ENCODE measurements at regions not wholly inside any gene's neighbourhood (a gene's known extent, or its start where the extent isn't known, plus 50 kb on each side); places are given as distances from the start of the nearest gene placed in this dataset.
"Not testable (repeated sequence)": the region's sequence is repeated elsewhere in the genome, so short reads cannot be mapped to it uniquely, and the experiment has no call there.

DNA sequence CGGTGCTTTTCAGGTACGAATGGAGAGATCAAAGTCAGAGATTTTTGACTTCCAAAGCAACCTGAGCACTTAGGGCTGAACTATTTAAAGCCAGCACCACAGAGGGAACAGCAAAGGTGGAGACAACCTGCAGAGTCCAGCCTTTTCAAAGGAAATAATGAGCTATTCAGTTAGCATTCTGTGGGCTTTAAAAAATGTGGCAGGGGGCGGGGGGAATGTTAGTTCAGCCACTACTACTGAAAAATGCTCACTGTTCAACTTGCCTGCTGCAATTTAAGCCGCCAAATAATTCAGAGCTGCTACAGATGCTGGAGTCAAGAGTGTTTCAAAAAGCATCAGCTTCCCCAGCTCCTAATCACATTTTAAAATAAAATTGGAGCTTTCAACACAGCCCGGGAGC, 473.3 kb upstream of the PLXNA2 start:
- no peak for DNase-seq (ENCODE audit: low read depth)

- DNase-seq (ENCODE audit: low read depth) = no peak
Observed at GRCh38 chr1:208722592-208722991, 478.4 kb upstream of the PLXNA2 start.

DNA sequence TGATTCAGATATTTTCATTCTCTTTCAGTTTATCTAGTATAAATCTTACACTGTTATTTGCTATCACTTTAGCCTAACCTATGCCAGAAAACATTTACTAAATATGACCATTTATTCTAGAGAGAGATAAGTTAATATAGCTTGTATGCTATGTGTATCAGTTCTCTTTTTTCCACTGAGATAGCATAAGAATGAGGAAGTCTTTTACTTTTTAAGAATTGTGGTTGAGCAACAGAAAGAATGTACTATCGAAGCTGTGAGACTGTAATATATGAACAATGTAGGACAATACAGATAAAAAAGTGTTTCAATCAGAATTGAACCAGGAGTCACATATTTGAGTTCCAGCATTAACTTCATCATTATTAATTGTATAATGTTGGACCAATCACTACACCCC, 479.9 kb upstream of the PLXNA2 start:
- DNase-seq (ENCODE audit: low read depth) = no peak

- no peak for DNase-seq (ENCODE audit: low read depth)
Observed at GRCh38 chr1:208728815-208729214, 484.6 kb upstream of the PLXNA2 start.

GRCh38 chr1:208731981-208732821, 488.0 kb upstream of the PLXNA2 start:
- DNase-seq (ENCODE audit: low read depth) = no peak

- DNase-seq (ENCODE audit: low read depth) = no peak
Observed at GRCh38 chr1:208737161-208737560, 493.0 kb upstream of the PLXNA2 start.

- no peak for DNase-seq (ENCODE audit: low read depth)
Observed at GRCh38 chr1:208737922-208738321, 493.7 kb upstream of the PLXNA2 start.

DNA sequence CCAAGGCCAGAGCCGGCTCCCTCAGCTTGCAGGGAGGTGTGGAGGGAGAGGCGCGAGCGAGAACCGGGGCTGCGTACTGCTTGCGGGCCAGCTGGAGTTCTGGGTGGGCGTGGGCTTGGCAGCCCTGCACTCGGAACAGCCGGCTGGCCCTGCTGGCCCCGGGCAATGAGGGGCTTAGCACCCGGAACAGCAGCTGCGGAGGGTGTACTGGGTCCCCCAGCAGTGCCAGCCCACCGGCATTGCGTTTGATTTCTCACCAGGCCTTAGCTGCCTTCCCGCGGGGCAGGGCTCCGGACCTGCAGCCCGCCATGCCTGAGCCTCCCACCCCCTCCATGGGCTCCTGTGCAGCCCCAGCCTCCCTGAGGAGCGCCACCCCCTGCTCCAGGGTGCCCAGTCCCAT, 495.5 kb upstream of the PLXNA2 start:
- DNase-seq (ENCODE audit: low read depth) = not testable (repeated sequence)

- DNase-seq (ENCODE audit: low read depth) = no peak
Observed at GRCh38 chr1:208741296-208741695, 497.1 kb upstream of the PLXNA2 start.

DNA sequence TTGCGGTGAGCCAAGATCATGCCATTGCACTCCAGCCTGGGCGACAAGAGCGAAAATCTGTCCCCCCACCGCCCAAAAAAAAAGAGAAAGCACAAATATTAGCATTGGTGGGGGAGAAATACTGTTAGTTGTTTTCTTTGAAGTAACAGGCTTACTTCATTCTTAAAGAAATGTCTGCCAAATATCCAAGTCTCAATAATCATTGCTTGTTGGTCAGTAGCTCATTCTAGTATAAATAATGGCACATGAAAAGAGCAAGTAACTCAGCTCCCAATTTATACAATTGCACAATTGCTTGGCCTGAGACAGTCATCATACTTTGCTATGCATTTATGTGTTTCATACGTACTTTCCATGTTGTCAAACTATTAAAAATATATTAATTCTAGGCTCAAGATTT, 499.2 kb upstream of the PLXNA2 start:
- no peak for DNase-seq (ENCODE audit: low read depth)

- no peak for DNase-seq (ENCODE audit: low read depth)
Observed at GRCh38 chr1:208747979-208748378, 503.8 kb upstream of the PLXNA2 start.

GRCh38 chr1:208748387-208749165, 504.4 kb upstream of the PLXNA2 start:
- no peak for DNase-seq (ENCODE audit: low read depth)

DNA sequence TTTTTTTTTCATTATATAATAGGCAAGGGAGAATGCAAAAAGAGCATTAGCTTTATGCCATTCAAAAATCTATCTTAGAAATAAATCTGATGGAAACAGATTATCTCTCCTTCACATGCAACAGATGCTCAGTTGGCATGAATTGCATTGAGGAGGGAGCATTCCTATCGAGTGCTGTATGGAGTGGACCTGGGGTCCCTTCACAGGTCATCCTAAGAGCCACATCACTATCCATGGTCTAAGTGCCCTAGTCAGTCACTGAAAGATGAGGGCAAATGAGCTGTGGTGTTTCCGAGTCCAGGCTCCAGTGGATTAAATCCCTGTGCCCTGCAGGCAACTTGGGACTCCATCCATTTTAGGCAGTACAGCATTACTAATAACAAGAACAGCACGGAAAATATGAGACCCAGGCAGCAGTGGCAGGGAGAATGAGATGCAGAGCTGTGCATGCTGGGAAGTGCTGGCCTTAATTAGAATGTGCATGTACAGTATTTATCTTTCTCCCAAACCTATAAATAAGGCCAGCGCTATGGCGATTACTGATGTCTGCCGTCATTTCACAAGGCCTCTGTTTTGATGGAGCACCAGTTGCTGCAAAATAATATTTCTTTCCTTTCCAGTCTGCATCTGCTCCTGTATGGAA, 512.3 kb upstream of the PLXNA2 start:
- DNase-seq (ENCODE audit: low read depth) = no peak

DNA sequence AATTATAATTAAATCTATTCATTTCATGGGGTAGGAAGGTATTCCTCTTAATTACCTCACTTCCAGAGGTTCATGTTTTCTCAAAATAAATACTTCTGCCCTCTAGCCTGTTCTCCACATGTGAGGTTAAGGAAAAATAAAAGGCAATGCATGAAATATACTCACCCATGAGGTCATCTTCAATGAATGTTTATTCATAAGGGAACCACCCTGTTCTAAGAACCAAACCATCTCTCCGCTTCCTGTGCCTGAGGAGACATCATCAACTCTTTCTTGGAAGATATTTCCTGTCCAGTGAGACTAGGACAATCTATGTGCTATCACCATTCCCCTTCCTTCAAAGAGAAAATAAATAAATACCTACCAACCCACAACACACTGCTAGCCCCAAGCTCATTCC, 513.7 kb upstream of the PLXNA2 start:
- no peak for DNase-seq (ENCODE audit: low read depth)

DNA sequence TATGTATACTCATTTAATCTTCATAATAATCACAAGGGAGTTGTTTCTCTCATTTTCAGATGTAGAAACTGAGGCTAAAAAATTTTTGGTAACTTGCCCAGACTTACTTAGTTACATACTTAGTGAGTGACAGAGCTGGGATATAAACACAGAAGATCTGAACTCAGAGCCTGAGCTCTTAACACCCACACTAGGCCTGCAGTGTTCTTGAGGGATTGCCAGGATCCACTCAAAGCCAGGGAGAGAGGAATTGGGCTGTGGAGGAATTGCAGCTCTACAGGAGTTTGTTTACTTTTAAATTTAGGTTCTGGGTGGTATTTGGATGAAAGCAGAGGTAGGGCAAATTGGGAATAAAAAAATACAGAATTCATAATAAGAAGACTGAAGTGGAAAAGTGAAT, 515.1 kb upstream of the PLXNA2 start:
- no peak for DNase-seq (ENCODE audit: low read depth)

DNA sequence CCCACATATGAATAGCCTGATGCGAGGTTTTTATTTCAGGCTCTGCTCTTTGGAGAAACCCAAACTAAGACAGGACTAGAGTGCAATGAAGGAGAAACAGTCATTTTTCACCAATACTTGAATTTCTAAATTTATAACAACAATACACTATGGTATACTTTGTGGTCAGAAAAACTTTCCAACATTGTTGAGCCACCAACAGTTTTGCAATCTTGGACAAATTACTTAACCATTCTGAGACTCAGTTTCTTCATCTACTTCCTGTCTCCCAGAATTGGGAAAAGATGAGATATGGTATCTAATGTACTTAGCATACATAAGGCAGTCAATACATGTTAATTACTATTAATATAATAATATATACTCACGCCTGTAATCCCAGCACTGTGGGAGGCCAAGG, 519.8 kb upstream of the PLXNA2 start:
- DNase-seq (ENCODE audit: low read depth) = no peak

DNA sequence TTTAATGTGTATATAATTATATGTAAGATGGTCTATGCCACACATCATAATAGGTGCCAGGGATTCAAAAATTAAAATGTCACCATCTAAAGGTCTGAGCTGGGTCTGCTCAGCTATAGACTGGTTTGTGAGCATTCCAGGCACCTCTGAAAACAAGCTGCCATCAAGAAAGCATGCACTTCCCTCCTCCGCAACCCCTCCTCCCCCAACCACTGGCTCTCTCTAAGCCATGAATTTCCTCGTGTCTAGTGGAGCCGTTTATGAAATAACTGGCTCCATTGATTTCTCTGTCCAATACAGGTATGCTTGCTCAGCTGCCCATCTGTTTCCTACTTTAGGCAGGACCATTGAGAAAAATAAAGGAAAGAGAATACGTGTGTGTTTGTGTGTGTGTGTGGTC, 522.6 kb upstream of the PLXNA2 start:
- no peak for DNase-seq (ENCODE audit: low read depth)

DNA sequence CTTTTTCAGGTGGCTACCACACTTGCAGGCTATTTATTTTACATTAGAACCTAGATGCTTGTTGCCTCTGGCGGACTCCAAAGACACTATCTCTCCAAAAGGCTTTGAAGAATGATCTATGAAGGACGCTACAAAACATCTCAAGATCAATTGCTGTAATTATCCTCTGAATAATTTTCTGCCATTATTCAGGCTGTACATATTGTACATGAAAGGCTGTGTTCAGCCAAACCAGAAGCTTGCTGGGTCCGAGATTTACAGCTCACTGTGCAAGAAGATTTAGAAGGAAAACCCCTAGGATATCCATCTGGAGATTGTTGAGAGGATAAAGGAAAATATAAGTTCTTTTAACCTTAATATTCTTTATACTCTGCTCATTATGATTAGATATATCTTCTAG, 523.6 kb upstream of the PLXNA2 start:
- DNase-seq (ENCODE audit: low read depth) = no peak

GRCh38 chr1:208772891-208773290, 528.7 kb upstream of the PLXNA2 start:
- no peak for DNase-seq (ENCODE audit: low read depth)

- DNase-seq (ENCODE audit: low read depth) = no peak
Observed at GRCh38 chr1:208775841-208776240, 531.7 kb upstream of the PLXNA2 start.

DNA sequence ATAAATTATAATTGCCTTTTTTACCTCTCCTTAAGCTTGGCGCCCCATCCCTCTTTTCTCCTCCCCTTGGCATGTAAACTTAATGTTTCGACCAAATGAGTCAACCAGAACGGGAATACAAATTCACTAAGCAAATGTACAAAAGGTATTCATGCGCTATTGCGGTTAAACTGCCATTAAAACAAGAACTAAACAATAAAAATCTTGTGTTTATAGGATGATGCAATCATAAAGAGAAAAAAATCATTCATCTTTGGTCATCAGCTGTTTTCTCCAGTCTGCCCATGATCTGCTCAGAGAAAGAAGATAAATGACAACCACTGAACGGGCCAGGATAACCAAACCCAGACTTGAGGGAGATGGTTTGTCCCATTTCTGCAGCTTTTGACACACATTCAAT, 534.2 kb upstream of the PLXNA2 start:
- DNase-seq (ENCODE audit: low read depth) = no peak

DNA sequence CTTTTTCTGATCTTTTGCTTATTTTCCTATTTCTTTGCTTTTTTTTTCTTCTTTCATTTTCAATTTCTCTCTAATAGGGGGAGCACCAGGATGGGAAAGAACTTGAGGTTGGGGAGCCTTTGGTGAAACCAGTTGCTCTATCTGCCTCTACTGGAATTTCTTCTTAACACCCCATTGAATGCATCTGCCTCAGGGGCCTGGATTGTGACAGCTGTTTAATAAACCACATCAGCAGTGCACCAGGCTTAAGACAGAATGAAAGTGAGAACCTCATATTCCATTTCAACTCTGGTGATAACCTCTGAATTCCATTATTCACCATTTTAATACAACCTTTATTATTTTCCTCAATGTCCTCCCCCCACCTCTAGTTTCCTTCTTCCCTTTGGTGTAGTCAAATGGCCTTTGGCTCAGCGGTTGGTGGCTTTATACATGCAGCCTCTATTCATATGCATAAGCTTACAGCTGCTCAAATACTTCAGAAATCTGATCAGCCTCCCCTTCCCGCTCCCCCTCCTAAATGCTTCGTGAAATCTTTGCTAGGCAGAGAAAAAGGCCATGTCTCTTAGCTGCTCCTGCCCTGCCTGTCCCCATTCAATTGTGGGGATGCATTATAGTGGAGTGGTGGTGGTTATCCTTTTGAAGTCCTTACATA, 537.3 kb upstream of the PLXNA2 start:
- no peak for DNase-seq (ENCODE audit: low read depth)
